Neural progenitor cell (in vitro differentiated cells): ENCODE measurements at regions not wholly inside any gene's neighbourhood (a gene's known extent, or its start where the extent isn't known, plus 50 kb on each side); places are given as distances from the start of the nearest gene placed in this dataset.
"Not testable (repeated sequence)": the region's sequence is repeated elsewhere in the genome, so short reads cannot be mapped to it uniquely, and the experiment has no call there.

Experiments used
- CTCF ChIP-seq: fragments of 200-600 bp; sonication (generic); IDR thresholded peaks from 2 replicates; pipeline ENCODE4 v1.5.1; 2017; ENCODE audit warnings: antibody characterized with exemption, mild to moderate bottlenecking
- EZH2phosphoT487 ChIP-seq: fragments of 200-600 bp; sonication (generic); IDR thresholded peaks from 2 replicates; pipeline ENCODE4 v1.6.1; 2017; ENCODE audit warnings: antibody characterized with exemption

GRCh38 chr16:33938097-33938496 is 478.7 kb downstream of the TP53TG3F start:
- TF ChIP-seq CTCF, EZH2phosphoT487: not testable (repeated sequence)
